GM21786 (cell line): ENCODE measurements at regions not wholly inside any gene's neighbourhood (a gene's known extent, or its start where the extent isn't known, plus 50 kb on each side); places are given as distances from the start of the nearest gene placed in this dataset.

Source experiments
- ATAC-seq: cut with Tn5 transposase; IDR thresholded peaks from one replicate; pipeline ENCODE4 v1.9.1; 2021; ENCODE audit not compliant: unreplicated experiment

DNA sequence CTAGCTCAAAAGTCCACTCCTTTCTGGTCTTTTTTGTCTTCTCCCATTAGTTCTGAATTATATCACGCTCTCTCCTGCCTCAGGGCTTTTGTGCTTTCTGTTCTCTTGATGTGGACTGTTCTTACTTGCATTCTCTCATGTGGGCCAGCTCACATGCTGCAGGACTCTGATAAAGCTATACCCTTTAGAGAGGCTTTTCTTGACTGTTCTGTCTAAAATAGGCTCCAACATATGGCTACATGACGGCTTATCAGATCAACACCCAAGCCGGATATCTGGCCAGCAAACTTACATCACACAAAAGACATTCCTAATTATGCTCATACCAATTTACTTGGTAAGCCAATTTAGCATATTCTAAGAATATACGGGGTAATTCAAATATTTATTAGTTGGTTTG is 1494.5 kb downstream of the TECRL start:
- no peak for ATAC-seq

DNA sequence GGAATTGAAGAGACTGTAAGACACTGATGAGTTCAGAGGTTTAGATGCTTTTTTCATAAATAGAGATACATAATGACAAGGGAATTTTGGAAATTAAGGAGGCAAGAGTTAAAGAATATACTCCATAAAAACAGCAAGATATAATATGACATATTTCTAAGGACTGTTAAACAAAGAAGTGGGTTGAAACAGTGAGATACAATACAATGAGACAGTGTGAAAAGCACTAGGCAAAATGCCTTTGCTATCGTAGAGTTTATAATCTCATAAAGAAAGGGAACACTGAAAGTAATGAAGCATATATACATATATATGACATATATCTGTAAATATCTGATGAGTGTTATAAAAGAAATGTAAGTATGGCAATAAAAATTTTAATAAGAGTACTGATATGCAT is 1496.2 kb downstream of the TECRL start:
- ATAC-seq, result no peak

DNA sequence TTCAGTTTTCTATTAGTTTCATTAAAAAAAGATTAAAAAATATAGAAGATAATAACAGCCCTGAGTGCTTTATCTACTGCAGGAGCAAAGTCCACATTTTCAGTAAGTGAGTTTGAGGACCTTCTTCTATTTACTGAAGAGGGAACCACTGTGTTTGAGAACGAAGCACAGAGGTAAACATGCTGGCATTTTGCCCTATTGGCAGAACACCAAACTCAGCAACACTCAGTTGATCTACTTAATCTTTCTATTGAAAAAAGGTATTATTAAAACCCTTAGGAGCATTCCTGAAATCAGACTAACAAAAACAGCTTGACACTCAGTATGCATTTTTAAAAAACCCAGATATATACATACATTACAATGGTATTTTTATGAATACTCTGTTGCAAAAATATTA is 1496.7 kb downstream of the TECRL start:
- ATAC-seq, result no peak

DNA sequence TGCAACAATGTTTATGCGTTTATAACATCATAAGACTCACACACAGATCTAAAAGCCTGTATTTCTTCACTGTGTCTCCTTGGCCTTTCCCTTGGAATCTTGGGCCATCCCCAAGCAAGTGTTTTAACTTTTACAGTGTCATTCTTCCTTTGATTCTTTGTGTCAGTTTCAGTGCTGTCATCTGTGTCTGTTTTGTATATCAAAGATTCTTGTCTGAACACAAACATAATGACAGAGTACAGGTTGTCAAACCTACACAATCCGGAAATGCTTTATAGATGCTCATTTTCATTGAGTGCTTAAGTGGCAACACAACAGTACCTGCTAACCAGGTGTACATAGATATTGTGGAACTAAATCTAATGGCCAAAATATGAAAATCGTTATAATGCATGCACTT is 1500.0 kb downstream of the TECRL start:
- ATAC-seq, result no peak

DNA sequence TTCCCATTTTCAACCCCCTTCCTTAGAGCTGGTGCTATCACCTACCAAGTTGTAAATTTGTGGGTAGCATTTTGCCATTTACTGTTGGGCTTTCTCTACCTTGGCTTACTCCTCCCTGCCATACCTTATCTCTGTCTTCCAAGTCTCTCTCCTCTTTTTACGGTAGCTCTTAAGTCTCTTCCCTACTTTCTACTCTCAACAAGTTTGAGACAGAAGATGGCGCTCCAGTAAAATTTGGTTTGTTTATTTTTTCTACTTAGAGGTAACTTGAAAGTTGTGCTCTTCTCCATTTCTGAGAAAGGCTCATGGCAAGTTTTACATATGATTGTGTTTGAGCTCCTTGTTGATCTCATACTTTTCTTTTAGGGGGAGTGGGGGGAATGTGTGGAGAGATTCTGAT is 1508.1 kb downstream of the TECRL start:
- no peak for ATAC-seq

DNA sequence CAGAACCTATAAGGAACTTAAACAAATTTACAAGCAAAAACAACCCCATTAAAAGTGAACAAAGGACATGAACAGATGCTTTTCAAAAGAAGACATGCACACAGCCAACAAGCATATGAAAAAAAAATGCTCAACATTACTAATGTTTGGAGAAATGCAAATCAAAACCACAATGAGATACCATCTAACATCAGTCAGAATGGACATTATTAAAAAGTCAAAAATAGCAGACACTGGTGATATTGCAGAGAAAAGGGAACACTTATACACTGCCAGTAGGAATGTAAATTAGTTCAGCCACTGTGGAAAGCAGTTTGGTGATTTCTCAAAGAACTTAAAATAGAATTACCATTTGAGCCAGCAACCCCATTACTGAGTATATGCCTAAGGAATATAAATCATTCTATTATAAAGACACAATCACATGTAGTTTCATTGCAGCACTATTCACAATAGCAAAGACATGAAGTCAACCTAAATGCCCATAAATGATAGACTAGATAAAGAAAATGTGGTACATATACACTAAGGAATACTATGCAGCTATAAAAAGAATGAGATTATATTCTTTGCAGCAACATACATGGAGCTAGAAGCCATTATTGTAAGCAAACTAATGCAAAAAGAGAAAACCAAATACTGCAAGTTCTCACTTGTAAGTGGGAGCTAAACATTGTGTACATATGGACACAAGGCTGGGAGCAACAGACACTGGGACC is 1509.4 kb downstream of the TECRL start:
- no peak for ATAC-seq

DNA sequence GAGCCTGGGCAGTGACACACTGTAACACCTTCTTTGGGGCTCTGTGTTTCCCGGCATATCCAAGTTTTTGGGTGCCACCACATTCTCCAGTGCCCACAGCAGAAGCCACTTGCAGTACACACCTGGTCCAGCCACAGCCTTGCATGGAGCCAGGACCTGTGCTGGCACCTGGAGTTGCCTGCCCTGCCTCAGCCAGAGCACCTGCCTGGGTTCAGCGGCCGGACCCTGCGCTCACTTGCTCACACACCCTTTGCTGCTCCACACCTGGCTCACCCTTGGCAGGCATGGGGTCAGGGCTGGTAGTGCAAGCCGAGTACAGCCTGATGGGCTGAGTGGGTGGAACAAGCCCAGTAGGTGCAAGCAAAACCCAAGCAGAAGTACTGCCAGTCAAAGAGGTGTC is 1511.1 kb downstream of the TECRL start:
- no peak for ATAC-seq

DNA sequence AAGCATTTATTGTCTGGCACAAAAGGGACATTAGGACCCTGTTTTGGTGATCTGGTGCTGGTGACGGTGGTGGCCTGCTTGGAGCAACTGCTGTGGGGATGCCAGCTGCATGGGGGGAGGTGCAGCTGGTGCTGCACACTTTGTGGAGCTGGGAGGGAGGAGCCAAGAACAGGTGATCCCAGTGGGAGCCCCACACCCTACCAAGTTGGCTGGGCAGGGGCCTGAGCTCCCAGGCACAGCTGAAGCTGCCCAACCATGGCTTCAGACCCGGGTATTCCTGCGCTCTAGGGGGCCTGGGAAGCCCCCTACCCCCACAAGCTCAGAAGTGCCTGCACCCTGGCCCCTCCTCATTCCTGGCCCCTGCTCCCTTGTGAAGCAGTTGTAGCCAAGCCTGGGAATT is 1512.5 kb downstream of the TECRL start:
- no peak for ATAC-seq

DNA sequence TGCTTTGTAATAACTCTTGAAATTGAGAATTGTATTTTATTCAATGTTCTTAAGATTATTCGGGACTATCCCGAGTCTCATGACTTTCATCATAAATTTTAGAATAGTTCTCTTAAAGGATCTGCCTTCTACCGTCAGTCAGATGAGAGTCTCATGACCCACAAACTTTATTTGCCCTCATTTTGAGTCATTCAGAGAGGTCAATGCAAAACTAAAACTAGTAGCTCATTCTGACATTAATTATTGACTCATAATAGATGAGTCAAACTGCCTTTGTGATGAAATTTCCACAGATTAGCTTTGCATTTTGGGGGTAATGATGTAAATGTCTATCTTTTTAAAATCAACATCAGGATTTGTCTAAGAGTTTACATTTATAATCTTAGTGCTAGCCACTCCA is 1527.3 kb downstream of the TECRL start:
- no peak for ATAC-seq

DNA sequence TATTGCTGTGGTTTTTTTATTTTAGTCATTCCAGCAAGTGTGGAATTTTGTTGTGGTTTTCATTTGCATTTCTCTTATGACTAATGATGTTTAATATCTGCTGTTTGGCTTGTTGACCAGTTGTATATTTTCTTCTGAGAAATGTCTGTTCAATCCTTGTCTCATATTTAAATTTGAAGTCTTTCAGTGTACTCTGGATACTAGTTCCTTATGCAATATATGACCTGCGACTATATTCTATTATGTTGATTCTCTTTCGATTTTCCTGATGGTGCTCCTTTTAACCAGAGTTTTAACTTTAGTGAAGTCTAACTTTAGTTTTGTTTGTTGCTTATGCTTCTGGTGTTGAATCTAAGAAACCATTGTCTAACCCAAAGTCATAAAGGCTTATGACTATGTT is 1528.0 kb downstream of the TECRL start:
- ATAC-seq, result no peak

DNA sequence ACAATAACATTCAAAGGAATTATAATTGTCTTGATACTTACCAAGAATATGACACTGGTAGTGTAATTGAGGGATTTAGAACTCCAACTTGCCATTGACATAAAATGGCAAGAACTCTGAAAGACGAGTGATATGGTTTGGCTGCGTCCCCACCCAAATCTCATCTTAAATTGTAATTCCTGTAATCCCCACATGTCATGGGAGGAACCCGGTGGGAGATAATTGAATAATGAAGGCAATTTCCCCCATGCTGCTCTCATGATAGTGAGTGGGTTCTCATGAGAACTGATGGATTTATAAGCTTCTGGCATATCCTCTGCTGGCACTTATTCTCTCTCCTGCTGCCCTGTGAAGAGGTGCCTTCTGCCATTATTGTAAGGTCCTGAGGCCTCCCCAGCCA is 1536.4 kb downstream of the TECRL start:
- no peak for ATAC-seq

DNA sequence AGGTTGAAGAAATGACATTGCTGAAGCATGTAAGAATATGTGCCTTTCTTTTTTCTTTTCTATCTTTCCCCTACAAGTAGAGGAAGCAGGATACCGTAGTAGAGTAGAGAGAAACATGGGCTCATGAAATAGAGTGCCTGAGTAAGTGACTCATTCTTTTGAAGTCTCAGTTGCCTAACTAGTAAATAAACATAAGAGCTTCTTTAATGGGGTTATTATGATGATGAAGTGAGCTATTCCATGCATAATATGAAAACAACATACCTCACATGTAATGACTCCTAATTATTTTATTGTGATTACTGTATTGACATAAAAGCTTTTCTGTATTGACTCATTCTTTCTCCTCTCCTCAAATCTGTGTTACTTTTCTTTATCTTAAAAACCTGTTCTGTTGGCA is 1538.2 kb downstream of the TECRL start:
- ATAC-seq, result no peak

DNA sequence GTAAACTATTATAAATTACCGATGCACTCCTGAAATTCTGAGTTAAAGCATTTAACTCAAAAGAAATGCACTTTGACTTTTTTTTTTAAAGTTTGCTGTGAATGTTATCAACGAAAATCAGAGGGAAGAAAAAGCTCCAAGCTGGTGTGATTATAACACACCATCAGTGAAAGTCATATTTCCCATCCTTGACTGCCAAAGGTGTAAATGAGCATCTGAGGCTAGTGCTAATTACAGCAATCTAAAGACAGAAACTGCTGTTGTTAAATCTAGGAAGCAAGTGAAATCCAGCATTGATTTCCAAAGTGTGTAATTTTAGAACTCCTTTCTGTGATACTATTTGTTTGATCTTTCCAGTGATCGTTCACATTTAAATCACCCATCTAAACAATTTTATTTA is 1538.8 kb downstream of the TECRL start:
- ATAC-seq, result no peak

DNA sequence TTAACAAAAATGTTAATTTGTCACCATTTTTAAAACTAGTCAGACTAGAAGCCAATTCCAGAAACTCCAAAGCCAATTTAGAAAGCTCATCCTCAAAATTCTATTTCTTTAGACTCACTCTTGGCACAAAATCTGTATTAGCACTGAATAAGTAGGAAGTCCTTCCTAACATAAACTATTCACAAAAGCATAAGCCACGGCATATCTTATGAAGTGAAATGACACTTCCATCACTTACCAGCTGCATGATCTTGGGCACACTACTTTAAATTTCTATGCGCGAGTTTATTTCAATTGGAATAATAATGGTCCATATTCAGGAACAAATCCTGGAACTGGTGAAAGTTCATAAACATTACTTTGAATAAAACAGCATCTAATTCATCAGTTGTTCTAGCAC is 1544.0 kb downstream of the TECRL start:
- ATAC-seq, result no peak

DNA sequence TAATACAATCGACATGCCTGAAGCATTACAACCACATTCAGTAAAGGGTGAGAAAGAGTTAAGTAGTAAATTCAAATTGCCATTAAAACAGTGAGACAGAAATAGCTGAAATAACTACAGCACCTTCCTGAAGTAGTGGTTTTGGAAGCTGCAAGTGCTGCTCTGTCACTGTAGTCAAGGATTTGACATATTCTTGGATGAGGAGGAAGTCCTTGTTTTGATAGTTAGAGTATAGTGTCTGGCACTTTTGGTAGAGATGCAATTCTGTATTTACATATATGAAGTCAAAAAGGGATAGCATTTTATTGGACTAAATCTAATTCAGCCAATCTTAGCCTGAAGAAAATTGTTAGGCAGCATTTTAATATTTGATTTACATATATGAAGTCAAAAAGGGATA is 1559.6 kb downstream of the TECRL start:
- no peak for ATAC-seq

DNA sequence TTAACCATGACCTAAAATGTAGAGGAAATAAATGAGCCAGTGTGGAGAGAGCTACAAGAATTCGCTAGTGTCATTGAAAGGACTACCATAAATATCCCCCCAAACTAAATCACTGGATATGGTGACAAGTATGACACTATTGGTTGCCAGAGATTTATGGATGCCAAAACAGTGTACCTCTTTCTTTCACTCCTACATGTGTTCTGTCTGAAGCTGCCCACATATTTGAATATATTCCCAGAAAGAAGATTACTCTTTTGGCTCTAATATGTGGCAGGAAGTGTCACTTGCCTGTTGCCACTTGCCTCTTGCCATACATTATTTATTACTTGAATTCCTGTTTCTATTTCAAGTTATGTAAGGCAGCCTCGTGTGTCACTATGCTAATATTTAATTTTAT is 1573.6 kb downstream of the TECRL start:
- ATAC-seq, result no peak

DNA sequence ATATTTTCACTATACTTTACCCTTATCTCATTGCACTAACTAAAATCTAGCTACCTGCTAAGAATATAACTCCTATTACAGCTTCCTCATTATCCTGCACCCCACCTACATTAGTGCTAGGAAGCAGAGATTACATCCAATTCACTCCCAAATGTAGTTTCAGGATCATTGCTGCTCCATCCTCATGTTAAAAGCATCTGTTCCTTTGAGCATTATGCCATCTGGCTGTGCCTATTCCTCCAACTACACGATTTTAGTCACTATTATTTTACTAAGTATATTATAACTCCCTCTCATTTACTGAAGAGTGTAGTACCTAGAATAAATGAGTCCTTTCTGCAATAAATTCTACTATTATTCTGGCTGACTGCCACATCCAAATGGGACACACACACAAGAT is 1586.9 kb downstream of the TECRL start:
- no peak for ATAC-seq

DNA sequence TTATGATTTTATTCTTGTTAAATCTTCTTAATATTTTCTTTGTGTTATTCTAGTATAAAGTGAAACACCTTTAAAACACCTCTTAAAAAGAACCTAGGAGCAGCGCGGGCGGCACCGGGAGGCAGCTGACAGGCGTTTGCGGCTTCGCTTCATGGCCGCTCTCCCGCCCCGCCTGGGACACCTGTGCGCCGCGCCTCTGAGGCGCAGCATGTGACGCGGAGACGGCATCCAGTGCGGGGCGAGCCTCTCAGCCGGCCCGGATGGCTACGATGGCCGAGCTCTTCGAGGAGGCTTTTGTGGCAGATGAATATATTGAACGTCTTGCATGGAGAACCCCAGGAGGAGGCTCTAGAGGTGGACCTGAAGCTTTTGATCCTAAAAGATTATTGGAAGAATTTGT is 1592.7 kb downstream of the TECRL start:
- ATAC-seq, result no peak

DNA sequence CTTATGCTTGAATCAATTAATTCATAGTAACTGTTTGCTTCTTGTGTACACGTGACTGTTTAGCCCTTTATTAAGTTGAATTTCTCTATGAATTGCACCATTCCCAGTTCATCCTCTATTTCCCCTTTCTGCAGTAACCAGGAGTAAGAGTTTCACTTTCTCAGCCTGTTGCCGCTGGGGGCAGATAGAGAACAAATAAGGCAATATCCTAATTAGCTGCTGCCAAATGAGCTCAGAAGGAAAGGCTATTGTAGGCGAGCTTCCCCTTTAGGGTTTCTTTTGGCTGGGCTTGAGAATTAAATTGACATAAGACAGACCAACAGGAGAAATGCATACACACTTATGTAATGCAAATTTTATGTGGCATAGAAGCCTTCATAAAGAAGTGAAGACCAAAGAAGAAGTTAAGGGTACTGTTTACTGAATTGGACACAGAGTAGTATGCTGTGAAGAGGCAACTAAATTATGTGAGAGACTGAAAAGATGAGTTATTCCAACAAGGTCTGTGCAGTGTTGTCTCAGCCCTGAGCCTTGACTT is 1594.7 kb downstream of the TECRL start:
- no peak for ATAC-seq

DNA sequence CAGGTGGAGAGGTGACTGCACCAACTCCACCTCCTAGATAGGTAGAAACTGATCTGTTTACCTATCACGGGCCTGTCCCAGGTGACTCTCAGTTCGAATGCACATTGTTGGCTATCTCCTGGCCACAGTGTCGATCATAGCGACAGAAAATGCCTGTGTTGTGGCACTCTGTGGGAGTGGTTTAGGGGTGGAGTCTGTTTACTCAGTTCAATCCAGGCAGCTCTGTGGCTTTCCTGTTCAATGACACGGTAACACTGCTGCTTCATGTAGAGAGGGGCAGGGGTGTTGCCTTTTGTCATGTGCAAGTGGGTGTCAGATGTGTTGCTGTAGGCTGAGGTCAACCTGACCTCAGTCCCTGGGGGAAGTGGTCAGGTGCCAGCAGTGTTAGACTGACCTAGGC is 1602.4 kb downstream of the TECRL start:
- ATAC-seq, result no peak

DNA sequence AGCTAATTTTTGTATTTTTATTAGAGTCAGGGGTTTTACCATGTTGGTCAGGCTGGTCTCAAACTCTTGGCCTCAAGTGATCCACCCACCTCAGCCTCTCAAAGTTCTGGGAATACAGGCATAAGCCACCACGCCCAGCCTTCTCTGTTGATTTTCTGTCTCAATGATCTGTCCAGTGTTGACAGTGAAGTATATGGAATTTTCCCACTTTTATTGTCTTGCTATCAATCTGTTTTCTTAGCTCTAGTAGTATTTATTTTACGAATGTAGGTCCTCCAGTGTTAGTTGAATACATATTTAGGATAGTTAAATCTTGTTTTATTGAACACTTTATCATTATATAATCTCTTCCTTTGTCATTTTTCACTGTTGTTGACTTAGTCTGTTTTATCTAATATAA is 1603.9 kb downstream of the ADGRL3 start:
- no peak for ATAC-seq

DNA sequence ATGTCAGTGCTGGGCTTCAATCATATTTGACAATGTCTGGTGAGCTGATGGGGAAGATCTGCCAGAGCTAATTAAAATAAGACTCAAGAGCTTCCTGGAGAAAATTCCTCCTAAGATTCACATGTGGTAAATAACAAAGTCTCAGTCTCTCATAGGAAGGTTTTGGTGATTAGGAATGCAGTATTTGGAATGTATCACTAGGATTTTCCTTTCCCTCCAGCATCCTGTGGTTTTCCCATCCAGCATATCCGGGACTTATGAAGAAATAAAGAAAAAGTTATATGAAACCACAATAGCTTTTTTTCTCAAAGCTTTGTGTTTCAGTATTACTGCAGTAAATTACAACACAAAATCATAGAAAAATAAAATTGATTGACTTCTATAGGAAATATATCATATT is 1597.1 kb downstream of the ADGRL3 start:
- no peak for ATAC-seq

DNA sequence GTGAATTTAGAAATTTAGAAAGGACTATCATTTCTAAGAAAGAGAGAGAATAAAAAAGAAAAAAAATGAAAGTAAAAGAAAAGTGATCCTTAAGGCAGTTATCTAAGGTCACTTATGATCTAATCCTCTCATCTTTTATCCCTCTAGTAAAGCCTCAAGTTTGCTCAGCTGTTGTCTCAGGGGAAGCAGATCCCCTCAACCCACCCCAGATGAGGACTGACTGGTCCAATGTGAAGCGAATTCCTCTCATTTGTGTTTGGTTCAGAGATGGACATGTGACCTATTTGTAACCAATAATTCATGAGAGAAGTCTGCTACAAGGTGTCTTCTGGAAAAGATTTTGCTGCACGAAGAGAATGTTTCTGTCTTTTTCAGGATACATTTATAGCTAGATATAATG is 1591.3 kb downstream of the ADGRL3 start:
- no peak for ATAC-seq
